T-helper 2 cell treated with Interferon-gamma antibody and Interleukin-4, amounts not matched to agents 5 μg/mL and 100 μg/mL, for 36 hours (primary cell): ENCODE measurements at regions not wholly inside any gene's neighbourhood (a gene's known extent, or its start where the extent isn't known, plus 50 kb on each side); places are given as distances from the start of the nearest gene placed in this dataset.

ENCODE experiments used
- DNase-seq: peaks from one replicate; pipeline ENCODE4 v3.0.0; 2021; ENCODE audit warnings: low spot score
- H3K27ac Mint-ChIP-seq: one replicate; pipeline ENCODE4 v1.8.0; 2021; ENCODE audit warnings: mild to moderate bottlenecking, mixed read lengths
- H3K27me3 Mint-ChIP-seq: one replicate; pipeline ENCODE4 v1.8.0; 2021; ENCODE audit warnings: low read depth, mixed read lengths
- H3K36me3 Mint-ChIP-seq: one replicate; pipeline ENCODE4 v1.8.0; 2021; ENCODE audit warnings: low read depth, mixed read lengths
- H3K4me1 Mint-ChIP-seq: one replicate; pipeline ENCODE4 v1.8.0; 2021; ENCODE audit warnings: low read depth, mixed read lengths
- H3K4me3 Mint-ChIP-seq: one replicate; pipeline ENCODE4 v1.8.0; 2022; ENCODE audit warnings: mild to moderate bottlenecking, moderate library complexity, mixed read lengths
- H3K9me3 Mint-ChIP-seq: one replicate; pipeline ENCODE4 v1.8.0; 2021; ENCODE audit warnings: mixed read lengths

GRCh38 chr2:103594823-103595222, 833.0 kb downstream of the TMEM182 start:
- Mint-ChIP-seq H3K4me1 (no peaks in the 10 kb centered on the region), H3K36me3 (no peaks in the 10 kb centered on the region), H3K4me3 (no peak overlapping the region), H3K27ac (no peak overlapping the region), H3K9me3 (peaks cover 68% of the 10 kb centered on the region), H3K27me3 (no peaks in the 10 kb centered on the region)
- DNase-seq: no peak

DNA sequence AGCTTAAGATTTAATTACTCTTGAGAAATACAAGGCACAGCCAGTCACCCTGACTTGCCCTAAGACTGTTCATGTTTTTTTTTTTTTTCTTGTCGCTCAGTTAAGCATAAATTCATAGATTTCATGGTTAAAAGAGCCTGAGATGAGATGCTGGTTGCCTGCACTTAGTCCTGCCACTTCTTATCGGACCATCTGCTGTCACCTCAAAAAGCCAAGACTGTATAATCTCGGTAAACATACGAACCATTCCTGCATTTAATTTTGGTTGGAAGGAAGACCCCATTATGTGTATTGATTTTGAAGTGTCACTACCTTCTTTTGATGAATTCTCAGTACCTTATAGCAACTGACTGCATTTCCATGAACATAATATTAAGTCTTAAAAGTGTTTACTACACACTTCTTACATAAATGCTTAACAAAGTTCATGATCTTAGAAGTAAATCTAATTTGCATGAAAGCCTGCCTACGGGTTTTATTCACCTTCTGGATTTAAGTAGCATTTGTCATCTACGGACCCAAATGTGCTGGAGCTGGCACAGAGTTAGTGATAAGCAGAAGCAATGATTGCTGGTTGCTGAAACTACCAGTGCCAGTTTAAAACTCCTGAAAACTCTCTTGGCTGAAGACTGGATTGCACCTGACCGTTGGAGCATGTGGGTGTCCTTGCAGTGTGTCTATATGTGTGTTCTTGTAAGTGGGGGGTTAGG, 843.4 kb downstream of the TMEM182 start:
- Mint-ChIP-seq H3K27ac (no peak overlapping the region), H3K9me3 (peaks cover 19% of the 10 kb centered on the region), H3K27me3 (no peaks in the 10 kb centered on the region), H3K36me3 (no peaks in the 10 kb centered on the region), H3K4me3 (no peak overlapping the region), H3K4me1 (no peaks in the 10 kb centered on the region)
- DNase-seq: no peak

- H3K4me3 Mint-ChIP-seq: no peak overlapping the region
- H3K27ac Mint-ChIP-seq: no peak overlapping the region
- DNase-seq: no peak
- H3K36me3 Mint-ChIP-seq: no peaks in the 10 kb centered on the region
- H3K4me1 Mint-ChIP-seq: no peaks in the 10 kb centered on the region
- H3K9me3 Mint-ChIP-seq: peaks cover 33% of the 10 kb centered on the region
- H3K27me3 Mint-ChIP-seq: no peaks in the 10 kb centered on the region
Measured at GRCh38 chr2:103615611-103616105, 853.8 kb downstream of the TMEM182 start.

DNA sequence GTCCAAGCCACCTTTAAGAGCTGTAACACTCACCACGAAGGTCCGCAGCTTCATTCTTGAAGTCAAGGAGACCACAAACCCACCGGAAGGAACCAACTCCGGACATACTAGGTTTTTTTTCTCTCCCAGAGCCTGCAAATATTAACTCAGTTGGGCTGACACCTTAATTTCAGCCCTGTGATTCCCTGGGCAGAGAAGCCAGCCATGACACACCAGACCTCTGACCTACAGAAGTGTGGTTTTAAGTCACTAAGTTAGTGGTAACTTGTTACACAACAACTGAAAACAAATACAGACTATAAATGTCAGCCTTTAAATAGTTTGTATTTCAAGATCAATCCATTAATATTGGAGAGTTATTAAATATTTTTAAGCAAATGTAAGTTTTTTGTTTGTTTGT, 855.1 kb downstream of the TMEM182 start:
- H3K9me3 Mint-ChIP-seq: peaks cover 43% of the 10 kb centered on the region
- H3K36me3 Mint-ChIP-seq: no peaks in the 10 kb centered on the region
- no peaks in the 10 kb centered on the region for H3K4me1 Mint-ChIP-seq
- H3K27ac Mint-ChIP-seq: no peak overlapping the region
- no peak for DNase-seq
- H3K27me3 Mint-ChIP-seq: no peaks in the 10 kb centered on the region
- no peak overlapping the region for H3K4me3 Mint-ChIP-seq

DNA sequence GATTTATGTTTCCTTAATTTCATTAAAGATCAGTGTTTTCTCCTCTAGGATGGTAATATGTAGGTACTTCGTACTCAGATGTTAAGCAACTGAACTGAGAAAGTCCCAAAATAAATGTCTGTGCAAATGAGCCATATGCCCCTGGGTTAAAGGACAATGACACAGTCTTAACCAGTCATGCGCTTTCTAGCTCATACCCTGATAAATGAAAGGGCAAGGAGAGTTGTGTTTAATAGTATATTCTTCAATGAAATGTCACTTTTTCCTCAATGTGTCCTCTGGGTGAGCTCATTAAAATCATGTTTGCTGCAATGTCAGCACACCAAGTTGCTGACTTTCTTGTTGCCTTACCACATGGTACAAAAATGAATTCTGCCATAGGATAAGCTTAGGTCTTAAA, 856.3 kb downstream of the TMEM182 start:
- Mint-ChIP-seq H3K4me1 (no peaks in the 10 kb centered on the region), H3K4me3 (no peak overlapping the region), H3K27me3 (no peaks in the 10 kb centered on the region), H3K9me3 (peaks cover 51% of the 10 kb centered on the region), H3K27ac (no peak overlapping the region), H3K36me3 (no peaks in the 10 kb centered on the region)
- no peak for DNase-seq

- Mint-ChIP-seq H3K27me3 (no peaks in the 10 kb centered on the region), H3K4me3 (no peak overlapping the region), H3K9me3 (peaks cover 36% of the 10 kb centered on the region), H3K4me1 (no peaks in the 10 kb centered on the region), H3K36me3 (no peaks in the 10 kb centered on the region), H3K27ac (no peak overlapping the region)
- no peak for DNase-seq
Measured at GRCh38 chr2:103627301-103627700, 865.5 kb downstream of the TMEM182 start.

DNA sequence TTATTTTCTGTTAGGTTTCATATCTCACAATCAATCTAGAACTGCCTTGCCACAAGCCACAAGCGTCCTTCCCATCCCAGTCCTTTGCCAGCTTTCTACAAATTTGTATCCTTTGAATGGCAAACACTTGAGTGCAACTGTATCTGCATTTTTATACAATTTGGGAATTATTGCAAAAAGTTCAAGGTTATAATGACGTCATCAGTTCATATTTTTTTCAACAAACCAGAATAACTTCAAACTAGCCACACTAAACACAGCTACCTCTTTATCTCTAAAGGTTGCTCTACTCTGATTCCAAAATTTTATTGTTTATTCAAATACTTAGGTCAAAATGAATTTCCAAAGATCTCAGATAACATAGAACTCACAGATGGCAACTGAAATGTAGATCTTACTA, 877.1 kb downstream of the TMEM182 start:
- H3K27ac Mint-ChIP-seq: no peak overlapping the region
- peaks cover 18% of the 10 kb centered on the region for H3K9me3 Mint-ChIP-seq
- H3K36me3 Mint-ChIP-seq: no peaks in the 10 kb centered on the region
- DNase-seq: no peak
- H3K27me3 Mint-ChIP-seq: no peaks in the 10 kb centered on the region
- H3K4me3 Mint-ChIP-seq: no peak overlapping the region
- no peaks in the 10 kb centered on the region for H3K4me1 Mint-ChIP-seq

- no peak for DNase-seq
- Mint-ChIP-seq H3K27me3 (no peaks in the 10 kb centered on the region), H3K4me3 (no peak overlapping the region), H3K27ac (no peak overlapping the region), H3K4me1 (no peaks in the 10 kb centered on the region), H3K9me3 (peaks cover 12% of the 10 kb centered on the region), H3K36me3 (no peaks in the 10 kb centered on the region)
Measured at GRCh38 chr2:103656558-103656957, 894.7 kb downstream of the TMEM182 start.

DNA sequence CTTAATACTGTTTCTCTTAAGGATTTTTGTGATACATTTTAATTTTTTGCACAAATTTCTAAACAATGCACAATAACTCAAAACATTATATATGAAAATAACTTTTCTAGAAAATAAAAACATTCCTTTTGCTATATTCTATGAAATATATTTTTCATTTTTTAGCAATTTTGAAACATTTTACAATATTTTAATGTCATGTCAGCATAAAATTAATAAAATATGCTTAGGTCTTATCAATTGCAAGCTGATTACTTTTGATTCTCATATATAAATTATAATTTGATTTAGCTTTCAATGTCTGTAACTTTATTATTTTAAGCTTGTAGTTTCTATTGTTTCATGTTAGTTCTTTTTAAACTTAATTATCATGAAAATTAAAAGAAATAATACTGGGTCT, 898.7 kb downstream of the TMEM182 start:
- Mint-ChIP-seq H3K27ac (no peak overlapping the region), H3K4me1 (no peaks in the 10 kb centered on the region), H3K27me3 (no peaks in the 10 kb centered on the region)

DNA sequence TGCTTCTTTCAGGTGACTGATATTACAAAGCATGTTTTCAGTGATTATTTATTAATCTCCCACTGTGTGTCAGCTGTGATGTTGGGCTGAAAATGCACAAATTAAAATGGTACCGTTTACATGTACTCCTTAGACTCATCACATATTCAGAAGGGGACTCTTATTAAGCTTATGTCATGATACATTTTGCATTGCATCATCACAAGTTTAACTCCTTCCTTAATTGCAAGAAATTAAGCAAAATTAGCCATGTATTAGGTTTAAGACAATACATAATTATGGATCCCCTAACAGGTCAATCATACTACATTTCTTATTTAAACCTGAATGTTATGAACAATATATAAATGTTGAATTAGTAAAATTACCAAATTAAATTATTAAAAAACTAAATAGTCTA, 899.1 kb downstream of the TMEM182 start:
- Mint-ChIP-seq H3K4me3 (no peak overlapping the region), H3K4me1 (no peaks in the 10 kb centered on the region), H3K9me3 (peaks cover 6% of the 10 kb centered on the region), H3K27ac (no peak overlapping the region), H3K36me3 (no peaks in the 10 kb centered on the region), H3K27me3 (no peaks in the 10 kb centered on the region)
- no peak for DNase-seq

More for the DNA sequence above, 898.7 kb downstream of the TMEM182 start:
- no peaks in the 10 kb centered on the region for H3K36me3 Mint-ChIP-seq
- no peak overlapping the region for H3K4me3 Mint-ChIP-seq
- DNase-seq: no peak
- peaks cover 7% of the 10 kb centered on the region for H3K9me3 Mint-ChIP-seq

DNA sequence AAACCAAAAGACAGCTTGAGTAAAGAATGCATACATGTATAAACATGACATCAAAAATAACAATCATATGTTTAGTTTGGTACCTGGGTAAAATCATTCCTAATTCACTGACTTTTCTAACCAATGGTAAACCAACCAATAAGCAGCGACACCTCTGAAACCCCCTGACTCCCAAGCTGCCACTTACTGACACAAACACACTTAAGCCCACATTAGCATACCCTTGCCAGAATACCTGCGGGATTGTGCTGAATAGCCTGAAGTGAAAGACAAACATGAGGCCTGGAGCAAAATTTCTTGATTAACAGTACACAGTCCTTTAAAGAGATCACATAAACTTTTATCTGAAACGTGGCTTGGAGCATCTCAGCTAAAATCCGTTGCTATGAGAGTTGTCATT, 902.9 kb downstream of the TMEM182 start:
- Mint-ChIP-seq H3K4me1 (no peaks in the 10 kb centered on the region), H3K27me3 (no peaks in the 10 kb centered on the region), H3K36me3 (no peaks in the 10 kb centered on the region), H3K4me3 (no peak overlapping the region), H3K27ac (no peak overlapping the region), H3K9me3 (peaks cover 4% of the 10 kb centered on the region)
- no peak for DNase-seq

GRCh38 chr2:103667335-103667884, 905.6 kb downstream of the TMEM182 start:
- Mint-ChIP-seq H3K36me3 (no peaks in the 10 kb centered on the region), H3K4me3 (no peak overlapping the region), H3K27me3 (no peaks in the 10 kb centered on the region), H3K27ac (no peak overlapping the region), H3K9me3 (peaks cover 8% of the 10 kb centered on the region), H3K4me1 (no peaks in the 10 kb centered on the region)
- DNase-seq: no peak

DNA sequence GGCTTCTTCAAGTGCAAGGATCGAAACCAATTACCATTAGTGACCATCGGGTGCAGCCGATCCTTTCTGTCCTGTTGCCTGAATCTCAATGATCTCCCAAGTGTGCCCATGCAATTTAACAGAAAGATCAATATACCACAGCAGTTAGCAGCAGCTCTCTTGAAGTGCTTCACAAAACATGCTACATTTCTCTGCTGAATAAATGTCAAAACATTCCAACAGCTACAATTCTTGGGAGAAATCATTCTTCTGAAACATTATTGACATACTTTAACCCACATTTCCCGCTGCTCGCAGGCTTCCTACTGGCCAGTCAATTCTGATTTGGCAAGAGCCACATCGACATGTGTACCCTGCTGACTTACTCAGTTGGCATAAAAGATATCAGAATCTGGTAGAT, 907.7 kb downstream of the TMEM182 start:
- peaks cover 12% of the 10 kb centered on the region for H3K9me3 Mint-ChIP-seq
- H3K27ac Mint-ChIP-seq: no peak overlapping the region
- no peaks in the 10 kb centered on the region for H3K36me3 Mint-ChIP-seq
- no peak overlapping the region for H3K4me3 Mint-ChIP-seq
- no peaks in the 10 kb centered on the region for H3K27me3 Mint-ChIP-seq
- no peaks in the 10 kb centered on the region for H3K4me1 Mint-ChIP-seq
- no peak for DNase-seq
